HG02870 (cell line): ENCODE measurements at regions not wholly inside any gene's neighbourhood (a gene's known extent, or its start where the extent isn't known, plus 50 kb on each side); places are given as distances from the start of the nearest gene placed in this dataset.

Experiments
- ATAC-seq: cut with Tn5 transposase; IDR thresholded peaks from one replicate; pipeline ENCODE4 v1.9.1; 2021; ENCODE audit warnings: mild to moderate bottlenecking, moderate library complexity; ENCODE audit not compliant: unreplicated experiment

DNA sequence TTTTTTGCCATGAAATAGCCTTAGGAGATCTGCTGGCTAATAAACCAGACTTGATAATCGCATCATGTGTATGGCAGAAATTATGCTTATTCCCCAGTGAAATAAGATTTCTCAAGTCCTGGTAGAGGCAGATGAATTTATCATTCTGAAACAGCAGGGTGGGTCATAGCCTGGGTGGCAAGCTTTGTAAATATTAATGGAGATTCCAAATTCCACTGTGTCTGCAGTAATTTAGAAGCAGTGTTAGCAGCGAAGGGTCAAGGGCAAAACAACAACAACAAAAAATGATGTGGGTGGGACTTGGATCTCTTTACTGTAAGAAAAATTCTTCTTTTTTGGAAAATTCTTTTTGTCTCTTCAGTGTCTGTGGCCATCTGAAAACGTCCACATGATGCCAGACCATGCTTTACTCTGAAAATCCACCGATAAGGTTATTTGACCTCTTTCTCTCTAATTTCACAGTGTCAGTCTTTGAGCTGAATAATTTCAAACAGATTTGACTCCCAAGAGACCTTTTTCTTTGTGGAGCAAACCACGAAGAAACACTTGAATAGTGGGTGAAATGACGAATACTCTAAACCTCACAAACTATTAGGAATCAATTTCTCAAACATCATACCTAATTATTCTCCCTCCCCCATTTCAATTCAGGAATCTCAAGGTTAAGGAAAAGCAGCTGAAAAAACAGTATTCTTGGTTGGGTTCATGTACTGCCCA is 106.0 kb upstream of the RPS23 start:
- ATAC-seq: no peak

DNA sequence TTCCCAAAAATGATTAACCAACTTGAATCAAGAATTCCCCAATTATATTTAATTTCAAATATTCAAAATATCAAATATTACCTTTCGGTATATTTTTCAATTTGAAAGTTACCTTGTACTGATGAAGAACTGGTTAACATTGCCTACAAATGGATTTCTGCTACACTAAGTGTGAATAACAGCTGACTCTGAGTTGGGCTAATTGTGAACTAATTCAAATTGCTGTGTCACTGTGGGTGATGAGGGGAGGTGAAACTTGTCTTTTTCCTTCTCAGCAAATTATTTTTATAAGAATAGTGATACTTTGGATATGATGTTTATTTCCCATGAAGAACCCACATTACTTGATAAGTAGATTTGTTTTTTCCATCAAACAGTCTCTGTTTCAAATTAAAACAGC is 103.4 kb upstream of the RPS23 start:
- ATAC-seq: no peak

DNA sequence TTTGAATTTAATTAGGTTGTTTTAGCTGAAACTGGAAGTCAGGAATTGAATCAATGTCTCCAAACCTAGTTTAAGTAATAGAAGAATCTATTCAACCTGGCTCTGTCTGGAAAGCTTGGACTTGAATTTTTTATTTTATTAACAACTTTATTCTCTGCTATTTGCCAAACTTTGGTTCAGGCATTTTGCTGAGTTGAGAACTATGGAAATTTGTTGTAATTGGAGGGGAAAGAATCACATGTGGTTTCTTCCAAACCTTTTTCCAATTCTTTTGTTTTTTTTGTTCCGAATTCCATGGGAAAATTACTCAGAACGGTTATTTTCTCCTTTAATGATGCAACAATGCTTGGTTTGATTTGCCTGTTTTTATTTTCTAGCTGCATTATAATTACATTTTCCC is 98.2 kb upstream of the RPS23 start:
- ATAC-seq: no peak

DNA sequence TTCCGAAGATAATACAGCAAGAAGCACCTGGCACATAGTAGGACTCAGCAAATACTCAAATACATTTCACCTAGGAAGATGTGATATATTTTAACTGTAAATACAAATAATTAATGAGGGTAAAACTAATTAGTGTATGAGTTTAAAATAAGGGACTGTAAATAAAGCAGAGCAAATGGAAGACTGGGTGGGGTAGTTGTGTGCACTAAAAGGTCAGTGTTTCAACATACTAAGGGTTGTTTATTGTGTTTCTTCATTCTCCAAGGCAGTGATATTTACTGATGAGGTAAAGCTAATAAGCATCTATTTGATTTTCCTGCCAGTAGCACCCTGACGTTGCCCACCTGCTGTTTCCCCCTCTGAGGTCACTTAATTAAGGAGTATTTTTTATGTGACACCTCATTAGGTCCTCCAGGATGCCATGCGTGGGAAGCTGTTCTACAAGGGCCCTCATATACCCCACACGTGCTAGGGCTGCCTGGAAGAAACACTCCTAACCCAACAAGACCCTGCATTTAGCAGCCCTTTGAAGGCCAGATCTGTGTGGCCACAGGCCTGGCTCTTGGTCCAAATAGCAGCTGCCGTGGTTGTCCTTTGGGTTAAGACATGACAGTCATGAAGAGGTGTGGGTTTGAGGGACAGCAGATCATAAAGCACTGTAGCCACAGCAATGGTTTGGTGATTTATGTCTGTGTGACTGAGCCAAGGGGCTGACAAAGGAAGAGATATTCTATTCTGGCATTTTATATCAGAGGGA is 97.5 kb upstream of the RPS23 start:
- no peak for ATAC-seq

DNA sequence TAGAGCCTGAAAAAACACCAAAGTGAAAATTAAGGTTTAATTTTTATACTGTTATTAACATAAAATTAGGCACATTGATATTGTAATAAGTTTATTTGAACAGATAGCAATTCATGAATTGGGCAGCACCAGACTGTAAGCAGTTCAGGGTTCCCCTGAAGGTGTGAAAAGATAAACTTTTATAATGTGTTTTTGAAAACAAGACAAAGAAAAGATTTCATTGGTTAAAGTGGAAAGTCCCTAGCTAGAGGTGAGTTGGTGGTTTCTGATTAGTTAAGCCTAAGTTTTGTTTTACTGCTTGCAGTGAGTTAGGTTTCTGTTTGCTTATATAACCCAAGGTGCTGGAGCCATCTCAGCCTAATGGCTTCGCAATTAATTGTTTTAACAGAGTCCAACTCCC is 96.5 kb upstream of the RPS23 start:
- peak; percentile 55 for ATAC-seq

DNA sequence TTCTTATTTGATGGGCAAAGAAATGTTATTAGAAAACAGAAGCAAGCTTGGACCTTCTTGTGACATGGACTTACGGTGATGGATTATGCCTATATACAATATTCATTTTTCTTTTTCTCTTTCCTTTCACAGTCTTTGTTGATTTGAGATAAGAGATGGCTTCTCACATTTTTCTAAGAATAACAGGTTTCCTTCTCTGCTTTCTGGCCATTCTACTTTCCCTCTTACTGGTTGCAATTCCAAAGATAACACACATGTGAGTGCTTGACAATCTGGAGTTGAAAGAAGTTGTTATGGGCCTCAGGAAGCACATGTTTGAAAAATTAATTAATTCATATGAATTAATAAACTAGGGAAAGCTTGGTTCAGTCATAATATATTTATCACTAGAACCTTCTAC is 89.8 kb upstream of the RPS23 start:
- no peak for ATAC-seq

DNA sequence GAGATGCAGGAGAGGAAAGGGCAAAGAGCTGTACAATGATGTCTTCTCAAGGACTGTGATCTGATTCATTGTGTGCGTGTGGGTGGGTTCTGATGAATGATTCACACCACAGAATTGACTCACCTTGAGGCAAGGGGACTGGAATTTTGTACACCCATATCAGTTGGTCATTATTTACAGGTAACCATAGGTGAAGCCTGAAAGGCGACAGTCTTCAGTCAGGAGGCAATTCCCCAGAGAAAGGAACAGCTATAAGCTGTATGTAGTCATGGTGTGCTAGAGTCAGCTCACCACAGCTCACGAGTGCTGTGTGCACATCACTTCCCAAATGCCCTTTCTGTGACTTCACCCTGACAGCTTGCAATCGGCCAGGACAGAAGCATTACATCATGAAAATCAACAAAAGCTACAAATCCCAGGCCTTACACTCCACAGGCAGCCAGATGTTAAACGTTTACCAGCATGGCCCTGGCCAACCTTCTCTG is 87.6 kb upstream of the RPS23 start:
- no peak for ATAC-seq

DNA sequence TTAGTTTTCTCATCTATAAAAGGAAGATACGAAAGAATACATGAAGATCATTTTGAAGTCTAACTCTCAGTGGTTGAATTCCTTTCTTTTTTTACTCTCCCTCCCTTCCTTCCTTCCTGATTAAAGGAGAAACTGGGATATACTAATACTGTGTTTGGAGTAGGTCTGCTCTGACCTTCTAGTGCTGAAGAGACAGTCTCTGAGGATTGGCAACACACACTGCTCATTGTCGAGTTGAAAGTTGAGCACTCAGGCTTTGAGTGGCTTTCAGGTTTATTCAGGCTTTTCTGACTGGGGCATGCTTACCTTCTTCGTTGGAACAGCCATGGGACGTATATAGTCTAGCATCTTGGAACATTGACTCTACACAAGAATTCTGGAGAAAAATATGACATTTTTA is 86.9 kb upstream of the RPS23 start:
- ATAC-seq: no peak

DNA sequence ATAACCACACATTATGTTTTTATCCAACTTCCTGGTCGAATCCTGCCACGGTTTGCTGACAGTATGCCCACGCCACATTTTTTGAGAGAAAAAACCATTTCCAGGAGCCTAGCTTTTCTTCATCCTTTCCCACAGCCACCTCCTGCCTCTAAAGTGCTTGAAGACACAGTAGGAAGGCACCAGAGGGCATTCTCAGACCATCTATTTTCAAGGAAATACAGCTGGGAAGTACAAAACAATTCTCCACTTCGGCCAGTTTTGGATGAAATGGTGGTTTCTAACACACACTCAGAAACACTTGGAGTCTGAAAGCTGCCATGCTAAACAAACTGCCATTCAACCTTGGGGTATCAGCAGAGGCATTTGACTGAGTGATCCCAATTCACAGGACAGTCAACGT is 86.3 kb upstream of the RPS23 start:
- ATAC-seq: no peak

DNA sequence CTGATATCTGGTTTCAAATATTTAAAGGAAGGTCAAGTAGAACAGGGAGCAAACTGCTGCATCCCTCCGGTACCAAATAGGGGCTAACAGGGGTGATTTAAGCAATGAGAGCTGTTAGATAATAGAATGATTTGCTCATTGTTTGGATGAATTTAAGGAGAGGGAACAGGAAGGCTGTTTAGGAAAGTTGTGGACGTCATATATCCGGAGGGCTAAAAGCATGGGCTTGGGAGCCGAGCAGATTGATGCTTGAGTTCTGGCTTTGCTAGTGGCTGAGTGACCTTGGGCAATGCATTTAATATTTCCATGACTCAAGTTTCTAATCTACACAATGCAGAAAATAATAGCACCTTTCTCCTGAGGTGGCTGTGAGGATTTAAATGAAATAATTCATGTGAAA is 85.4 kb upstream of the RPS23 start:
- ATAC-seq: no peak

DNA sequence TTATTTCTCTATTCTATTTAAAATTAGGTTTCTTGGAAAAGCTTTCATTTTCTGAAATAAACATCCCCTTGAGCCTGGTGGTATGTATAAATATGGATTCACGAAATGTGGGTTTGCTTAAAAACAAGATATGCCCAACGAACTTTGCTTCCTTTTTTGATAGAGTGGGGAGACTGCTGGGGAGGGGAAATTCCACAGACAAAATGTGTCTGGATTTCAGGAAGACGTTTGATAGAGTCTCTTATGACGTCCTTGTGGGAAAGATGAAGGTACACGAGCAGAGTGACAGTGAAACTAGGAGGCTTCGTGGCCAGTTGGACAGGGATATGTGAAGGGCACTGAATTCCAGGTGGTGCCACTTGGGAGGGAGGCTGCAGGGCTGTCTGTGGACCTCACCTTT is 84.5 kb upstream of the RPS23 start:
- no peak for ATAC-seq

DNA sequence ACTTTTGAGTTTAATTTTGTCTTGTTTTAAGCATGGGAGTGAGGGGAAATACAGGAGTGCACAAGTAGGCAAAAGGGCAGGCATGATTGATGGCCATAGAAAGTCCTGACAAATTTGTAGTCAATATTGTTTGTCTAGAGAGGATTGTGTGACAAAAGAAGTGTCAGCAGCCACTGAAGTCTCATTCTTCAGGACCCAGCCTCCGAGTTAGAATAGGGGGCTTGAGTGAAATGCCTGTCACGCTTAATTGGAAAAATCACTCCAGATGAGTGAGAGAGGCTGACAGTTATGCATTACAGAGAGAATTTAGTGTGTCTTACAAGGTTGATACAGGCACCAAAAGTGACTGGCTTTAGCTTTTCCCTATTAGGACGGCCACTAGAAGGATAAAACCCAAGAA is 81.9 kb upstream of the RPS23 start:
- ATAC-seq: no peak

DNA sequence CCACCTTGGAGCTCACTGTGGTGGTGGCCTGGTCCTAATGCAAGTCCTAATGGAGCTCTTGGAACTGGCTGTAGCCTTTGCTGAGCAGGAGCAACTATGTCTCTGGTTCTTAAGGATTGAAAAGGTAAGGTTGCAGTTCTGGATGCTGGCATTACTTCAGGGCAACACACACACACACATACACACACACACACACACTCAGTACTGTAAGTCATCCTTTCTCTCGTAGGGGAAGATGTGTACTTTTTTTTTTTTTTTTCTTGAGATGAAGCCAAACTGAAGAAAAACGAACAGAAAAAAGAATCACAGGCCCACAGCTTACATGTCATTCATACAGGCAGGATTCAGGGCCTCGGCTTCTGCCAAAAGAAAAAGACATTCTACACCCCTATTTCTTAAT is 81.1 kb upstream of the RPS23 start:
- no peak for ATAC-seq

DNA sequence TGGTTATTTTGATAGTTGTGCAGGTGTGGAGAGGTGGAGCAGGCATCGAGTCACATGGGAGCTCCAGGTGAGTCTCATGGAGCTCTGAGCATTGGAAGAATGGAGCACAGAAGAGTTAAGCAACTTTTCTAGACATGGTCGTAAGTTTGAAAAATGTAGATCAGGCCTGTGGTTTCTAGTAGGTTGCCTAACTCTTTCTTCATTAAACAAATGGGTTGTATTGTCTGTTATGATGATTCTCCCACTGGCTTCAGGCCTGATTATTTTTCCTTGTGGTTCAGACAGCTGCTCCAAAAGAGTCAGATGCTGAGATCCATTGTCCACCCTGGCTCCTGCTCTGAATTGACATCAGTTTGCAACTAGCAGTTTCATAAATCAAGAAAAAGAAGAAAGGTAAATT is 80.3 kb upstream of the RPS23 start:
- ATAC-seq: no peak

DNA sequence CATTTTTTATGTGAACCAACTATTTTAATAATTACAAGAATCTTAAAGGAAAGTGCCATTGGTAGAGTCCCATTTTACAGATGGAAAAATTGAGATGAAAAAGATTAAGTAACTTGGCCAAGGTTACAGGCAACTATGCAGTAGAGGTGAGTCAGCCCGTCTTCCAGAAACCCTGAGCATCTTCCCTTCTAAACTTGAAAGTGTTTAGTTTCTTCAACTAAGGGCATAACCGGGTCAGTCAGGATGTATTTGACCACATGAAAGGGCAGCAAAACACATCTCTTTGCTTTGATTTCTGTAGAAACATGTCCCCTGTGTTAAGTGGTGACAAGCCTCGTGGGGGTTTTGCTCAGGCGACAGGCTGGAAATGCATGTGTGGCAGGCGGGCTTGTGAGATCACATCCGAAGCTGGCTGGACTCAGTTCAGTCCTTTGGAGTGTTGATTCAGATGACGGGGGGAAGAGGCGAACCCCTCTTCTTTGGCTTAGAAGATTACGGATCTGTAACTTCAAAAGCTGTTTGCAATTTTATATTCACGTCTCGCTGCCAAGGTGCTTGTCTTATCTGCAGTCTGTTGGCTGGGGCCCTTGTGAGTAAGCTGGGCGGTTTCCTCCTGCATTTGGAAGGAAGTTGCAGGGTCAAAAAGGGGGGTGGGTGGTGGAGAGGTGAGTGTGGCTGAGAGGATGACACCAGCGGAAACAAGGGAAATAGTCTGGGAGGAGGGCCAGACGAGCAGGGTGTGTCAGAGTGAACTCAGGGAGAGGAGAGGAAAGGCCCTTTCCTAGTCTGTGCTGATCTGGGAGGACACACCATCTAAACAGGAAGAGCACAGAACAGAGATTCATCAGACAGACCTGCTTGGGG is 78.9 kb upstream of the RPS23 start:
- ATAC-seq: peak; percentile 80

DNA sequence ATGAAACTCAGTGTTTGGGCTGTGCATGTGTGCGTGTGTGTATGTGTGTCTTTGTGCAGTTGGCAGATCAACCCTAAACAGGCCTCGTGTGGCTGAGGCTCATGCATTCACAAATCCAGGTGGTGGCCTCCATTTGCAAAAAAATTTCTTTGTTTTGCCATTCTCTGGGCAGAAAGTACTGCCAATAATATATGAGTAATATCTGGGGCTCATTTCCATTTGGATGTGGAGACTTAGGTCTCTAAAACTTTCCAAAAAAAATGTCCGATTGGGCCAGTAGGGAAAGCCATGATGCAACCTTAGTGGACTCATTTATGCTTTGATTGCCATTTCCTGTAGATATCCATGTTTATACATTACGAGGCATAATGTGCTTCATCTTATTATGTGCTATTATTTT is 77.9 kb upstream of the RPS23 start:
- no peak for ATAC-seq

DNA sequence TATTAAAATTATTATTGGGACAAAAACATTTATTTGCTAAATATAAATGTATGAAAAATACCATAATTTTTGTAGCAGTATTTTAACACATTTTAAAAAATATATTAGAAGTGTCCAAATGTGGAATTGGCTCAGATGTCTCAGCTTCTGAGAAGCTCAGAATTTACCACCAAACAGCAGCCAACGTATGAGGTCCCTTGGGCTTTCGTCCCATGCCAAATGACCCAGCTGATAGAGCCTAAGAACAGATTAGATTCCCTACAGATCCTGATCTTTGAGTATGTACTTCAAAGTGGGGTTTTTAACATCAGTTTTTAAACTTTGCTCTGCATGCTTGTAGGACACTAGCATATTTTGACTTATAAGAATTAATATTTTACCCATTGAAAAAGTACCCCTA is 77.3 kb upstream of the RPS23 start:
- ATAC-seq: no peak

DNA sequence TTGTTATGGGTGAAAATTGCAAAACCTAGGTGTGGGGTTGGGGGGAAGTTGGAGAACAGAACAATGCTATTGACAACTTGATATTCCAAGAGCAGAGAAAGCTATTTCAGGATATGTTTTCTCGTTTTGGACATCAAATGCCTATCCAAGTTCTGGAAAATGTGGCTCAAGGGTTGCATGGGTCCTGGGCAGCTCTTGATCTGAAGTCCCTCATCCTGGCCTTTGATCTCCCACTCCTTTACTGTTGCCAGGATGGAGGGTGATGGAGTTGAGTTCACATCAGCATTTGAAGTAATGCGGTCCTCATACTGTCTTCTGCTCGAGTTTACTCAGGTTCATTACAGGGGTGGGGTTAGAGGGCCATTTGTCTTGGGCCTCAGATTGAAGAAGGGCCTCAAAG is 76.9 kb upstream of the RPS23 start:
- no peak for ATAC-seq

DNA sequence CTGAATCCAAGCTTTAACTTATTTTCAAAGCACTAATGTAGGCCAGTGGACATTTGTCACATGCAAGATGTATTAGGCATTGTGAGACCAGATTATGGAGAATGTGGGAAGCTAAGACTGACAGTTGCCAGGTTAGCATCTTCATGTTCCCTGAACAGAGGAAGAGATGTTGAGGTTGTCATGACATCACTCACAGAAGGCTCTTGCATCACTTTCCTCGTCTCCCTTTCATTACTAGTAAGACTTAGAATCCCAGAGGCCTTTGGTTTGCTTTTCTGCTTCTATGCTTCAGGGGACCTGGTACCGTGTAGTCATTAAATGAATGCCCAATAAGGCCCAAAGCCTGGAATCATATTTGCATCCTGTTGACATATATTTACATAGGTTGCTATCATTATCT is 76.4 kb upstream of the RPS23 start:
- no peak for ATAC-seq

DNA sequence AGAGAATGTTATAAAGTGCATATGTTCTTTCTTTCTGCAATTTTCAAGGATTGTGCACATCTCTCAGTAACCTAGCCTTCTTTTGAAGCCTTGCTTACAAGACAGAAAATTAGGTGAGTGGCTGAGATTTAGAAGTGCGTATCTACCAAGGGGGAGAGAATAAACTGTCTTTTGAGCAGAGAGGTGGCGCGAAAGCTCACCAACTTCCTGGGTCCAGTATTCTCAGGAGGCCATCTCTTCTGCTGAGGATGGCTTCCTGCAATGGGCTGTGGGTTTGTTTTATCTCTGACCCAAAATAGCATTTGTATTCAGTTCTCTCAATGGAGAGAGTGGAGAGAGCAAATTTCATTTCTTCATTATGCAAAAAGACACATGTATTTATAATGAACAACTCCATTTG is 75.4 kb upstream of the RPS23 start:
- no peak for ATAC-seq

DNA sequence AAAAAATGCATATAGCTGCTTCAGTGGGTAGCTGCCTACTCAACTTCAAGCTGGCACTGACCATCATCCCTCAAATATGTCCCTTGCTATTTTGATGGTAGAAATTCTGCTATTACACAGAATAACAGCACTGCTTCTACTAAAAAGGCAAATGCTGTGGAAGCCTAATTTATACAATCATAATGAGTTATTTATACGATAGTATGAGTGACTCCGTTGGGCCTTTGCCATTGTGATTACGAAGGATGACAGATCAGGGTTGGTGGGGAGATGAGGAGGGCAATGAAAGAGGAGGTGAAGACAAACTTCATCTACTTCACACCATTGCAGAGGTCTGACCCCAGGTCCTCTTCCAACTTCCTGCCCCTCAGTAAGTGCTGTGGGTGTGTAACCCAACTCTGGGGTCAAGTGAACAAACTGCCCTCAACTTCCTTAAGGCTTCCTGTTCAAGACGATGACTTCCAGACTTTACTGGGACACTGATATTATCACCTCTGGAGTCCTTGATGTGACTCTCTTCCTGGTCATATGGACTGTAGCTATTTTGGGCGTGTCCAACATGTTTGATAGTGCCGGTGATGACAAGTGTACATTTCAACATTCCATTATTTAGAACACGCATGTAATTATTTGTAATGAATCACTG is 74.1 kb upstream of the RPS23 start:
- ATAC-seq: no peak
